ENCODE measurements at regions not wholly inside any gene's neighbourhood (a gene's known extent, or its start where the extent isn't known, plus 50 kb on each side); places are given as distances from the start of the nearest gene placed in this dataset.

GRCh38 chr1:78728359-78728758, 78.7 kb downstream of the IFI44 start:
- TF ChIP-seq, protein P1, sequence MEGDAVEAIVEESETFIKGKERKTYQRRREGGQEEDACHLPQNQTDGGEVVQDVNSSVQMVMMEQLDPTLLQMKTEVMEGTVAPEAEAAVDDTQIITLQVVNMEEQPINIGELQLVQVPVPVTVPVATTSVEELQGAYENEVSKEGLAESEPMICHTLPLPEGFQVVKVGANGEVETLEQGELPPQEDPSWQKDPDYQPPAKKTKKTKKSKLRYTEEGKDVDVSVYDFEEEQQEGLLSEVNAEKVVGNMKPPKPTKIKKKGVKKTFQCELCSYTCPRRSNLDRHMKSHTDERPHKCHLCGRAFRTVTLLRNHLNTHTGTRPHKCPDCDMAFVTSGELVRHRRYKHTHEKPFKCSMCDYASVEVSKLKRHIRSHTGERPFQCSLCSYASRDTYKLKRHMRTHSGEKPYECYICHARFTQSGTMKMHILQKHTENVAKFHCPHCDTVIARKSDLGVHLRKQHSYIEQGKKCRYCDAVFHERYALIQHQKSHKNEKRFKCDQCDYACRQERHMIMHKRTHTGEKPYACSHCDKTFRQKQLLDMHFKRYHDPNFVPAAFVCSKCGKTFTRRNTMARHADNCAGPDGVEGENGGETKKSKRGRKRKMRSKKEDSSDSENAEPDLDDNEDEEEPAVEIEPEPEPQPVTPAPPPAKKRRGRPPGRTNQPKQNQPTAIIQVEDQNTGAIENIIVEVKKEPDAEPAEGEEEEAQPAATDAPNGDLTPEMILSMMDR (conservative IDR thresholded peaks at IDR 0.05) = no peak
- no peak for TF ChIP-seq EZH2 (IDR thresholded peaks at IDR 0.05; ENCODE audit: low read depth)
